Activated CD4-positive, CD25-positive, alpha-beta regulatory T cell treated with anti-CD3 and anti-CD28 coated beads, Interleukin-2, amount 50 U/mL, for 16 hours (primary cell): ENCODE measurements at regions not wholly inside any gene's neighbourhood (a gene's known extent, or its start where the extent isn't known, plus 50 kb on each side); places are given as distances from the start of the nearest gene placed in this dataset.

ENCODE experiments used
- DNase-seq: peaks from one replicate; pipeline ENCODE4 v3.0.0-alpha.2; 2020; ENCODE audit warnings: low read depth, low spot score

DNA sequence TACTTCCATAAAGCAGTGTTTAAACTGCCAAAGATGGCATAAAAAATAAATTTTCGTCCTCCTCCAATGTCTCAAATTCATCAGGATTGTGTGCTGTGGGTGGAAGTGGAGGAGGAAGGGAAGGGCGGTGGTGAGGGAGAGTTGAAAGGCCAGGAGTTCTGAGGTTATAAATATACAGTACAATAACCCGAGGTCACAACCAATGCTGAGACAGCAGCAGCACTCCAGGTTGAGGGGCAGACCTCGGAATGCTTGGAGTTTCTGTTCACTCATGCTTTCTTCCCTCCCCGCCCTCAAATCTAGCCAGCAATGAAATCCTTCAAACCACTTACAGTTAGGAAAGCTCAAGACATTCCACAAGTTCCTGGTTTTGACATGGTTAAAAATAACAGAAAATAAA is 134.0 kb upstream of the SMAD1 start:
- no peak for DNase-seq

DNA sequence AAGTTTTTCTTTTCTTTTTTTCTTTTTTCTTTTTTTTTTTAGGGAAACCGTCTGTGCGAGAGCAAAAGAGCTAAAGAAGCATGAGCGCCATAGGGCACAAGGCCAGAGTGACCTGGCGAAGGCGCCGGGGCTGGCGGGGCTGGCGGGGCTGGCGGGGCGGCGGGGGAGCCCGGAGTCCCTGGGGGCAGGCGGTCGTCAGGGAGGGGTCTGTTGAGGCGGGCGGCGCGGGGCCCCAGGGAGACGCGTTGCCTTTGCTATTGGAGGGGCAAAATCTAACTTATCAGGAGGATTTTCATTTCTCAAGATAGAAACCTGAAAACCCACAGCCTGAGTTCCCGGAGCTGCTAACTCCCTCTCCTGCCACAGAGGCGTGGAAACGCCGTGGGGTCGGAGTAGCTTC is 135.6 kb upstream of the SMAD1 start:
- no peak for DNase-seq

DNA sequence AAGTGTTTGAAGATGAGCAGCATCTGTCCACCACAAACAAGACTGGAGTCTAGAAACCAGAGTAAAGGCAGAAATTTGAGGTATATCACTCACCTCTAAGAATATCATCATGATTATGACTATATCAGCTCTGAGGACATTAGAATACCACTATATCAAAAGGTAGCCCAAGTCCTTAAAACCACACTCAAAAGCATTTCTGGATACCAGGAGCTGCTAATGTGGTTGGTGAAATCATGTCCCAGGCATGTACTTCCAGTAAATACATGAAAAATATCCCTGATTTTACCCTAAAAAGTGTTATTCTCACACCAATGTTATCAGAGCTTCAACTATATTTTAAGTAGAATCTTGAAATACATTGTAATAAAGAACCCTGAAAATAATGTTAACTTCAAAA is 136.3 kb upstream of the SMAD1 start:
- no peak for DNase-seq

DNA sequence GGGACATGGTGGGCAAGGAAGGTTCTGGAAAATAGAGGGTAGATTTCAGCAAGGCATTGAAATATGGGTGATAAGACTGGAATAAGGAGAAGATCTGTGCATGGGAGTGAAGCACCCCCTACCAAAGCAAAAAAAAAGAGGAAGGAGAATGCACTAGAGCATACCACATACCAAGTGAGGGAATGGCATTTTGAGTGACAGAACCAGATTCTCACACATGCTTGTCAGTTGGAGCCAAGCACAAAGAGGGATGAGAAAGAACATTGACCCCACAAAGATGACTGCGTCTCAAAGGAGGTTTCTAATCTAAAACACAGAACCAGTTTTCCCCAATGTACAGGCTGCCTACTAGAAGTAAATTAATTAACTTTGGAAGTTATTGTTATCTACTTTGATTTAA is 140.3 kb upstream of the SMAD1 start:
- DNase-seq = no peak

DNA sequence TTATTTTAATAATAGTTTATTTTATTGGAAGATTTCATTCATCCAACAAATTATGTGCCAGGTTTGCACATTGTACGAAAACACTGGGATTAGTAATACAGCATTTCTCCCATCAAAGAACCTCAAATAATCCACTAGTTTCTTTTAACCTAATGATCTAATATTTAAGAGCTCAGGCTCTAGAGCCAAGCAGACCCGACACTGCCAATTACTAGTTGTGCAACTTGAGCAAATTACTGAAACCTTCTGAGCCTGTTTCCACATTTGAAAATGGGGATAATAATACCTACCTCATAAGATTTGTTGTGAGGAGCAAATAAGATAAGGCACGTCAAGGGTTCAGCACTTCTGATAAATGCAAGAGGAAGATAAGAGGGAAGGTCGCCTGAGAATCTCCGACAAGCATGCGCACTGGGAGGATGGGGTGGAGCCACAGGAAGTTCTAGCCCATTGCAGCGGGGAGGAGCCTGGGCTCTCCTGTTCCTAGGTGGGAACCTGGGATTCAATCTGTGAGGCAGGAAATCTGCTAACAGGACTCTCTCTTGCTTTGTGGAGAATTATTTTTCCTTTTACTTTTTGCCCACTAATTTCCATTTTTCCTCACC is 141.5 kb upstream of the SMAD1 start:
- no peak for DNase-seq

DNA sequence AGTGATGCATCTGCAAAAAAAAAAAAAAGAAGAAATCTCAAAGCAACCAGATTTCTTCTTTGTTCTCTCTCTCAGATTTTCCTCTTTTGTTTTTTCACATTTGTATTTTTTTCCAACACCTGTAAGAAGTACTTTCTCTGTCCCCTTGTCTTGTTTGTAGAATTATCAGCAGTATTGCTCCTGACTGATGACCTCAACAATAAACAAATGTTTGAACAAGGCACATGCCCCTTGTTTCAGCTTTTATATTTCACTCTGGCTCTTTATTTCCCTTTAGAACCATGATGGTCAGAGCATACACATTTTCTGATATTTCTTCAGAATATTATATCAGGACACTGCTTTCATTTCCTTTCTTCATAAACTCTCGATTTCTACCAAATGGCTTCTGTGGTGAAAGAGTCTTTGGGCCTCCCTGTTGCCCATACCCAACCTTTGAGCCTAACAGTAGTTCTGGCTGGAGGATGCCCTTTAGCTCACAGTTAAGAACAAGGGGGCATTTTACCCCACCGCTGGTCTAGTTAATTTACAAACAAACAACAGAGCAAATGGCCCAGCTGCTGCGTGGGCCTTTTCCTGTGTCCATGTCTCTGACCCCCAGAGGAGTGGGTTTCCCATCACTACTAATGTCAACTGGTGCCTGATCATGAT is 142.5 kb upstream of the SMAD1 start:
- DNase-seq = no peak

DNA sequence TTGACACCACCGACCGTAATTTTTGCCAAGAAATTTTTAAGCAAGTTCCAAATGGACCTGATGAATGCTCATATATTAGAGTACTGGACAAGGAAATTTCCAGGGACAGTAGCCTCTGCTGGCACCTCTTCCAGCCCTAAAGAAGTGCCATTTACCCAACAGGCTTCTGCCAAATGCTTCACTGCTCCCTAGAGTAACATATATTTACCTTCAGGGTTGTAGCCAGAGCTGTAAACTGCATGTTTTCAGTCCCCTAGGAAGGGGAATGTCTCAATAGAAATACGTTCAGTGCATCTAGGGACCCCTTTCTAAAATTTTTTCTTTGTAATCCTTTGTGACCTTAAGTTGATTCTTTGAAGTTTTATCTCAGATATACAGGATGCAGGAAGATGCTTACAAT is 143.1 kb upstream of the SMAD1 start:
- DNase-seq = no peak

DNA sequence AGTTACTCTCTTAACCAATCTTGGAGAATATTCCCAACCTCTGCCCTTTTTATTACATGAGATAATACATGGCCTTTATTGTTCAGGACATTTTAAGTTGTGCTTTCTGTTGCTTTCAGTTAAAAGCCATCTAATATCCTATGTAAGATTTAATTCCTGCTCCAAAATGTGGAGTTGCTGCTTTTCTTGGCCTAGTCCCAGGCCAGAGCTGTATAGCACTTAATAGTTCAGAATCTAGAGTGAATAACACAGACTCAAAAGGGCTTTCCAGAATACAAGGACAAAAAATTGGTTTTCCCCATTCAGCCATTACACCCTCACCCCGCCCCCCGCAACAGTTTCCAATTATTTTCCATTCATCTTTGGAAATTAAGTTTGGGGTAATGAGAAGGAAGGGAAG is 144.3 kb upstream of the SMAD1 start:
- no peak for DNase-seq

DNA sequence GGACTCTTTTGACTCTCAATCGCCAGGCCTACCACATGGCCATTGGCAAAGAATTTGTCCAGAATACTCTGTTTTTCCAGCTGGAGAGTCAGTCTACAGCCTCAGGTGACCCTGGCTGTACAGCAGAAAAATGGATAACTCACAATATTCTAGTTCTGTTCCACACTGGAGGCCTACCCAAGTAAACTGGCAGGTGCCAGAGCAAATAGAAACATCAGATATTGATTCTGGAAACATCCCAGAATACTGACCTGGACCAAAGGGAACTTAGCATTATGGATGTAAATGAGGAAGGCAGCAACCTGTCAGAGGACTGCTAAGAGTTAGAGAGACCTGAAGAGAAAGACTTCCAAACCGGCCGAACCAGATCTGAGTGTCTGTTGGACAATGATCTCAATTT is 147.9 kb upstream of the SMAD1 start:
- DNase-seq = no peak

DNA sequence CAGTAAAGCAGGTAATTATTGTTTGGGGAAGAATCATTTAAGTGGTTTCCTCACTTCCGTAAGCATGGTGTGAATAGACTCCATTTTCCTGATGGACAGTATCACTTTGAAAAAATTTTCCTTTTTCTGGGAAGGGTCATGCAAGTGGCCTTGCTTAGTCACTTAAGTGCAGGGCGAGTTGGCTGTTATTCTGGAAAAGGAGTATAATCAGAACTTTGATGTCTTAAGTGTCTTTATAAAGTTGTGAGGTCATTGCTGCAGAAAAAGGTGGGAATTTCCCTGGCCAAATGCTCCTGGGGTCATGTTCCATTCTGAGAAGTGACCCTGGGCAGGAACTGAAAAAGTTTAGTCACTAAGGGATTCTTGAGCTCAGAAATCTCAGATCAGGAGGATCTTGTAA is 146.1 kb upstream of the OTUD4 start:
- DNase-seq = no peak

DNA sequence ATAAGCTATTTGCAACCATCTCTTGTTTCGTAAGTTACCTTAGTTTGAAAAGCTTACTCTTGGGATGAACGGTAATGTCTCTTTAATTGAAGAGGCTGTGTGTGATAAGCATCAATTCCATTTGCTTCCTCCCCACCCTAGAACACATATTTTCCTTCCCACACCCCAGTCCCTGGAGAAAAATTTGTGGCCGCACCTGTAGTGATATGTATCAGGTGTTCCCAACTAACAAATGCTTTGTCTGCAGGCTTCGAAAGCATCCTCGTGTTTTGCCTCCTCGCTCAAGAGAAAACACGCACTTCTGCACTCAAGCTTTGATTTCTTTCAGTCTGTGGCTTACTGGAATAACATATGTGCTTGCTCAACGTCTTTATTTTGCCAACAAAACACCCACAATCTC is 143.8 kb upstream of the OTUD4 start:
- no peak for DNase-seq

DNA sequence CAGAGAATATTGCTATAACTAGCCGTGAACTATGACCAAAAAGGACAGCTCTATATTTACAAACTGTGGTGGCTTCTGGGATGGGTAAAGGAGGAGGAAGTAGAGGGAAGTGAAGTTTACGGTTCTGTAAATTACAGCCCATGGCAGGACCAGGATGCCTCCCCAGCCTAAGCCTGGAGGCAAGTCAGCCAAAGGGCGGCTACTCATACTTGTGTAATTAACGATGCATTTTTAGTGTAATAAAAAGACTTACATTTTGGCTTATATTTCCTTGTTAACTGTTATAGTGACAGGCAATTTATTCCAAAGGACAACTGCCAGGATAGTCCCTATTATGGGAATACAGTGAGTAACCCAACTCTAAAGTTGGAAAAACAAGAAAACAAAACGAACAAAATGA is 139.9 kb upstream of the OTUD4 start:
- no peak for DNase-seq

DNA sequence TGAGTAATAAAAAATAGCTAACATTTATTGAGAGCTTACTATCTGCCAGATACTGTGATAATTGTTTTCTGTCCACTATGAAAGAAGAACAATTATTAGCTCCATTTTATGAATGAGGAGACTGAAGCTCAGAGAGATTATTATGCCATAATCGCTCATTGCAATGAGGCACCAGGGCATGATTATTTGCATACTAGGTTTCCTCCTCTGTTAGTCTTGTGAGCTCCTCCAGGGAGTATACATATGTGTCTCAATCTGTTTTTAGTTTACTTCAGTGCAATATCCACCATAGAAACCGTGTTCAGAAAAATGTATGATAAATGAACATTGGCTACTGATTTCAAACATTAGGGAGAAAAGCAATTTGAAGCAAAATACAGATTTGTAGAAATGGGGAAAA is 139.4 kb upstream of the OTUD4 start:
- no peak for DNase-seq

DNA sequence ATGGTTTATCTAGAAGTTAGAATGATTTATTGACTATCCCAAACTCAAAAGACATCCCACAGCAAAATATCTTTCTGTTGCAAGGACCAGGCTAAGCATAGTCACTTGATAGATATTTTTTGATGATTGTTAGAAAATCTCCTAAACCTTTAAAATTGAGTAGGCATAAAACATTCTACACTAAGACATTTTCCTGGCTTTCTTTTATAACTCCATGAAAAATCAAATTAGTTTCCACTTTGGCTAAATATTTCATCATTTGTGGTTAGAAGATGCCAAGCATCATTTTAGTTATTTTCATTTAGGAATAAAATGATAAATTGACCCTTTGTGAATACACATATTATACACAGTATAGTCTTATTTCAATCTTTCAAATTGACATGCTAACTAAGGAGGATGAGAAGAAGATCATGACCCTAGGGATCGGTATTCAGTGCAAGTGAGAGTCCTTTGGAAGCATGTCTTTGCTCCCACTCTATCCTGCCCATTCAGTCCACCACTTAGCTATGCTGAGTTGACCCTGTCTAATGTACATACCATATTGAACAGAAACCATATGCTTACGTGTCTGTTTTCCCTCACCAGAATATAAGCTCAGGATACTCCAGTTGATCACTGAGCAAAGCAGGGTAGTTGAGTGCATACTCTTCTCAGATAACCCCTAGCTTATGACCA is 136.6 kb upstream of the OTUD4 start:
- DNase-seq = no peak

DNA sequence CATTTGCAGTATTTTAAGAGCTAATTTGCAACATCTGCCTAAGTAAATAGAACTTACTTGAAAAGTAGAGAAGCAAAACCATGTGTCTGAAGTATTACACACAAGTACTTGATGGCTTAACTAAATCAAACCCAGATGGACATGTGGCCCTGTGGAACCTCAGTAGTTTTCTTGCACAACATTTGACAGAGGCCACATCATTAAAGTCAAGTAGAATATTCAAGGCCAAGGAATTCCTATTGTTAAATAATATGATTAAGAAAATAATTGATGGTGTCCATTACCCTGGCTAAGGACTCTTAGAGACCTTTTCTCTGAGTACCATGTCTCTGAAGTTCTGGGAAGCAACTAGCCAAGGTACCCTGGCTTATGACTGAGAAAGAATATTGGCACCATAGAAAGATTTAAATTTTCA is 135.4 kb upstream of the OTUD4 start:
- no peak for DNase-seq

DNA sequence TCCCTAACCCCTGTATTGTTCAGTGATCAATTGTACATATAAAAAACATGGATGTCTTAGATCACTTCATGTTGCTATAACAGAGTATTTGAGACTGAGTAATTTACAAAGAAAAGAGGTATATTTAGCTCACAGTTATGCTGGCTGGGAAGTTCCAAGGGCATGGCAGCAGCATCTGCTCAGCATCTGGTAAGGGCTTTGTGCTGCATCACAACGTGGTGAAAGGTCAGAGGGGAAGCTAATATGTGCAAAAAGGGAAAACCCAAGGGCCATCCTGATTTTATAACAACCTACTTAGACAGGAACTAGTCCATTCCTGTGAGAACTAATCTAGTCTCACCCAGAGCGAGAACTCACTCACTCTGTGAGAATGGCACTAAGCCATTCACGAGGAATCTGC is 128.2 kb upstream of the OTUD4 start:
- no peak for DNase-seq

DNA sequence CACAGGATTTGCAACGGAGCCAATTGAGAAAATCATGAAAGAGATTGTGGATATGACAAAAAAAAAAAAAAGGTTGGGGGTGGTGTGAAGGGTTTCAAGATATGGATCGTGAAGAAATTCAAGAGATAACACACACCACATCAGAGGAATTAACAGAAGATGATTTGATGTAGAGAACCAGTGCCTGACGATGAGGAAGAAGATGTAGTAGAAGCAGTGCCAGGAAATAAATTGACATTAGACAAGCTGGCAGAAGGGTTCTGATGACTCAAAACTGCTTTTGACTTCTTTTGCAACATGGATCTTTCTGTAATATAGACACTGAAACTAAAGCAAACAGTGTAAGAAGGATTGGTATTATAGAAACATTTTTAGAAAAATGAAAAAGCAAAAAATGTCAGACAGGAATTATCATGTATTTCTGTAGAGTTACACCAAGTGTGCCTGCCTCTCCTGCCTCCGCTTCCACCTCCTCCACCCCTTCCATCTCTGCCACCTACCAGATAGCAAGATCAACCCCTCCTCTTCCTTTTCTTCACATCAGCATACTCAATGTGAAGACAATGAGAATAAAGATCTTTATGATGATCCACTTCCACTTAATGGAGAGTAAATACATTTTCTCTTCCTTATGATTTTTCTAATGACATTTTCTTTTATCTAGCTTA is 127.5 kb upstream of the OTUD4 start:
- DNase-seq = no peak

DNA sequence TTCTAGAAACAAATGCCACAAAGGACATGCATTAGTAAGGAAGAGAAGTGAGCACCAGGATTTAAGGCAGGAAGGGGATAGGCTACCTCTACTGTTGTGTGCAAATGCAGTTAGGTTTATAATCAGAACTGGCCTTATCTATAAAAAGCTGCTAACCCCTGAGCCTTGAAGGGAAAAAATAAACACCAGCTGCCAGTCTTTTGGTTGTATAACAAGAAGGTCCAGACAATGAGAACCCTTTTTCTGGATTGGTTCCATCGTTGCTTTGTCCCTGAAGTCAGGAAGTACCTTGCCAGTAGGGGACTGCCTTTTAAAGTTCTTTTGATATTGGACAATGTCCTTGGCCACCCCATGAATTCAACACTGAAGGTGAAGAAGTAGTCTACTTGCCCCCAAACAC is 126.7 kb upstream of the OTUD4 start:
- no peak for DNase-seq

DNA sequence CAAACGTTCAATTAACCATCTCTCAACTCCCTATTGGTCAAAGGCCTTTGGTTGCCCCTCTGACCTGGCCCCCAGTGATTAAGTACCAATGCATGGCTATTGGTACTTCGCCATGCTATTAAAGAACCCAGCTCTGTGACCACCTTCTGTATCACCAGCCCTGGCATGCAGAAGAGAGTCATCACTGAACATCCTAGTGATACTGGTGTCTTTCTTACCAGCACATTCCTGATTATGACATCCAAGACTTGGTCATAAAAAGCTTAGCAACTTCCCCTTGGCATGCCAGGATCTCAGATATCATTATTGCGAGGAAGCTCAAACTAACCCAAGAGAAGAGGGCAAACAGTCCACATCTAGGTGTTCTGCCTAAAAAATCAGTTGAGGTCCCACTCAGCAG is 122.3 kb upstream of the OTUD4 start:
- DNase-seq = no peak

DNA sequence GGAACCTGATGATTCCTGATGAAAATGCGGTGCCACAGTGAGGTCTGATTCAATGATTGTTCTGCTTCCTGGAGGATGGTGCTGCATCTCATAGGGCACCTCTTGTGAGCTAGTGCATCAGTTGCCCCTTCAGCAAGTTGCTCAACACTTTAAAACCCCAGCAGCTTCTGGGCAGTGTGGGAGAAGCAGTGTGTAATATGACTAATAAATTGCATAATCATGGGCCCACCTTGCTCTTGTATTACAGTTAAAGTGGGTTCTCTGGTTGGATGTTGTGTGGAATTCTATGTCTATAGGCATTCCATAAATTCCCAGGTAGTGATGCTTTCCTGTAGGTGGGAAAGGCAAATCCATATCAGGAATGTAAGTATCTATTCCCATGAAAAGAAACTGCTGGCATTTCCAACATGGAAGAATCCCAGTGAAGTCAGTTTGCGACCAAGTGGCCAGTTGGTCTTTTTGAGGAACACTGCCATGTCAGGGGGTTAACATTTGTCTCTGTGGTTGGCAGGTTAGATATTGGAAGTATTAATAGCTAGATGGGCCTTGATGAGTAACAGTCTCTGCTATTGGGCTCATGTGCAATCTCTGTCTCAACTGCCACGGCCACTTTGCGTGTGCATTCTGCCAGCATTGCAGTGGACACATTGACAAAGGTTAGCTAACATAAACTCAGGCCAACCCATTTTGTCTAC is 121.1 kb upstream of the OTUD4 start:
- no peak for DNase-seq

DNA sequence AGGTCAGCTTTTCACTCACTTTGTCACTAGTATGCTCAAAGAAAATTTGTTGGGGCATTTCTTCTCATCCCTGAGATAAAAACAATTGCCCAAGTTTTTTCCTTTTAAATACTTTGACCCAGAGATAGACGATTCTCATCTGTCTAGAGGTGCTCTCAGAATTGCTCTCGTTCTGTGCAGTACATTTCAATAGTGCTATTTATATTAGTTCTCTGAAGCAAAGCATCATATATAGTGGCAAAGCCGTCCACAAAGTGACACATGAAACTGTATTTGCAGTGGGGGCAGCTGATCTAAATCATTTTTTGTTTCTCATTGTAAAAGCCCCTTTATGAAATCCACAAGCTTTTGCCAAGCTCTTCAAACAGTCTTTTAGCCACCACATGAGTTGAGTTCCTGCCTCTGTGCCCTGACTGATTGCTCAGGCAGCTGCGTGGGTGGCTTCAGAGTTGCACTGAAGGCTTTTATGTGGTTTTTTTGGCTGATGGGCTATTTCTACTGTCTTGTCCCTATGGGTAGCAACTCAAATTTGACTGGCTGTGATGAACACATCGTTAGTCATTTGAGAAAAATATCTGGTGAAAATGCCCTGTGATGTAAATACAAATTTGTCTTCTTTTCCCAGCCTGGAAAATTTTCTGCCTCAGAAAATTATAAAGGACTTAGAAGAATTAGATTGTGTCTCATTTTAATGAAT is 119.1 kb upstream of the OTUD4 start:
- no peak for DNase-seq

DNA sequence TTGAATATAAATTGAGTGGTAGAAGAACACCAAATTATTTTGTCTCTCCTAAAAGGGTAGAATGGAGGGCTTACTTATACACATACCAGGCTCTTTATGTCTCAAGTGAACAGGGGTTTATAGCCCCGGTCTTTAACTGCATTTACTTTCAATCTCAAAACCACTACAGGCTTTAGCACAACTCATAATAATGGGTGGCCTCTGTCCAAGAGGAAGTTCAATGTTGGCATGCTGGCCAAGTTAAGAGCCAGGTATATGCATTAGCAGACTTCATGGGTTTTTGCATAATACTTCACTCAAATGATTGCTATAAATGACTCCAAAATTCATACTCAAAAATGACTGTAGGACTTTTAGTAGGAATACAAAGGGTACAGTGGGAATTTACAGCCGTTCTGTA is 118.5 kb upstream of the OTUD4 start:
- no peak for DNase-seq
